ENCODE measurements at regions not wholly inside any gene's neighbourhood (a gene's known extent, or its start where the extent isn't known, plus 50 kb on each side); places are given as distances from the start of the nearest gene placed in this dataset.

DNA sequence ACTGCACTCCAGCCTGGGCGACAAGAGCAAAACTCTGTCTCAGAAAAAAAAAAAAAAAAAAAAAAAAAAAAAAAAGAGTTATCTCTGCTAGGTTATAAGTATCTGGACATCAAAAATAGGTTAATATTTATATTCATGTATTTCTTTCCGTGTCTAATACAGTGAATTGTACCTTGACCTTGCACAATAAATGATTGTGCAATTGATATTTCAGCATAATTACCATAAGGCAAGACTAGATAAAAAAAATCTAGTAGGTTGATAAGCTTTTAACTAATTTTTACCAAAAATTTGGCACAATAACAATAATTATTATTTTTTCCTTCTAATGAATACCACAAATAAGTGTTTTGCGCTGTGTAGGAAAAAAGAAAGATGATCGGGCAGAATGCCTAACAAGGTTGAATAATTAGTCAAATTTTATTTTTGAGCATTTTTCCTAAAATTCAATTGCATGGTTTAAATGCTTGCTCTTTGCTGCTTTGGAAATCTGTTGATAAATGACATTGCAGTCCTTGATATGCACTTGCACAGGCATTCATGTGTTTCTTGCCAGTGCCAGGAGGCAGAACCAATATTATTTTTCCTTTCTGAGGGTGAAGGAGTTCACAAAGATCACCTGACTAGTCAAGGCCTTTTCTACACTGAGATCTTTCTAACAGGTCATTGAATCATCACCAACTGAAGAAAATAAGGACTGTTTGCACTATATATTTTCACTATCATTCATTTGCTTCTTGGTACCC, 127.5 kb downstream of the ARRDC3 start:
- no peak for DNase-seq (ENCODE audit: low read depth in 1 of 2, low spot score in 2 of 2)
- no peak overlapping the region for H2BK120ac ChIP-seq (replicated peaks; ENCODE audit: low read depth, low read length)
- no peaks in the 10 kb centered on the region for H4K20me1 ChIP-seq (replicated peaks in 1 of 2; ENCODE audit: control insufficient read depth in 1 of 2, insufficient read depth in 2 of 2, low read length in 2 of 2)
- no peak overlapping the region for H3K56ac ChIP-seq (replicated peaks; ENCODE audit: insufficient read length, low read depth, low read length)
- no peaks in the 10 kb centered on the region for H3K23me2 ChIP-seq (ENCODE audit: low read depth, low read length)
- H3K23ac ChIP-seq (ENCODE audit: insufficient read length) = no peak overlapping the region
- no peak overlapping the region for H3K4ac ChIP-seq (replicated peaks; ENCODE audit: insufficient read length, low read depth, low read length)
- H3K36me3 ChIP-seq (ENCODE audit: control insufficient read depth in 2 of 4, insufficient read depth in 4 of 4, low read length in 3 of 4) = no peaks in the 10 kb centered on the region
- no peak overlapping the region for H4K91ac ChIP-seq (replicated peaks; ENCODE audit: insufficient read length, low read length)
- no peaks in the 10 kb centered on the region for H3K27me3 ChIP-seq (replicated peaks in 1 of 4; ENCODE audit: control insufficient read depth in 3 of 4, extremely low read depth in 1 of 4, insufficient read depth in 3 of 4, low read length in 3 of 4)
- H3K27ac ChIP-seq (ENCODE audit: low read depth, low read length) = no peak overlapping the region
- no peak overlapping the region for H2BK5ac ChIP-seq (ENCODE audit: low read depth, low read length)
- TF ChIP-seq RNF2 (IDR thresholded peaks at IDR 0.05; ENCODE audit: borderline replicate concordance, low read depth, low read length, missing control alignments, poor library complexity, severe bottlenecking) (no peak), YY1 (IDR thresholded peaks at IDR 0.05; ENCODE audit: low read depth, low read length) (no peak), GTF2F1 (IDR thresholded peaks at IDR 0.05; ENCODE audit: borderline replicate concordance, low read depth, low read length) (no peak)
- TF ChIP-seq, protein P1, sequence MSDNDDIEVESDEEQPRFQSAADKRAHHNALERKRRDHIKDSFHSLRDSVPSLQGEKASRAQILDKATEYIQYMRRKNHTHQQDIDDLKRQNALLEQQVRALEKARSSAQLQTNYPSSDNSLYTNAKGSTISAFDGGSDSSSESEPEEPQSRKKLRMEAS (IDR thresholded peaks at IDR 0.05) = no peak
- H3K14ac ChIP-seq (ENCODE audit: insufficient read length) = no peak overlapping the region
- no peak overlapping the region for H4K5ac ChIP-seq (ENCODE audit: insufficient read length, low read depth, low read length)
- ChIA-PET POLR2A (ENCODE audit: partially characterized antibody) (interaction anchor here (0.6 to 1.5 kb wide), 2 partner anchors 125 to 128 kb away, joined by 3 read pairs; partner anchors contain the start of gene ARRDC3), CTCF (ENCODE audit: partially characterized antibody) (interaction anchor here (0.6 to 1.2 kb wide), 9 partner anchors 11 to 129 kb away, joined by 3 to 4 read pairs (median 3); no protein-coding TSS in a partner anchor)
- no peak overlapping the region for H3K4me3 ChIP-seq (ENCODE audit: extremely low read depth in 1 of 4, insufficient read depth in 2 of 4, low read depth in 3 of 4, low read length in 4 of 4)
- no peak overlapping the region for H3K9ac ChIP-seq (replicated peaks in 1 of 4; ENCODE audit: extremely low read depth in 1 of 4, low read depth in 3 of 4, low read length in 3 of 4)
- H2AK5ac ChIP-seq (ENCODE audit: low read depth, low read length) = no peak overlapping the region
- H3K79me2 ChIP-seq (ENCODE audit: control insufficient read depth in 1 of 2, insufficient read depth in 2 of 2, low read length in 2 of 2) = no peaks in the 10 kb centered on the region
- no peak overlapping the region for H3K18ac ChIP-seq (ENCODE audit: extremely low read depth, low read length)
- H3K9me3 ChIP-seq (ENCODE audit: insufficient read depth in 2 of 2, low read depth in 1 of 2, low read length in 1 of 2) = no peaks in the 10 kb centered on the region
- H3K79me1 ChIP-seq (ENCODE audit: low read depth, low read length) = no peaks in the 10 kb centered on the region
- no peak for FAIRE-seq
- H2BK20ac ChIP-seq (ENCODE audit: low read length) = no peak overlapping the region
- no peak overlapping the region for H3K4me2 ChIP-seq (ENCODE audit: insufficient read depth in 1 of 2, low read depth in 2 of 2, low read length in 2 of 2)
- H2BK12ac ChIP-seq (ENCODE audit: low read depth, low read length) = no peak overlapping the region
- H2AFZ ChIP-seq (ENCODE audit: low read length) = no peak overlapping the region
- H4K8ac ChIP-seq (ENCODE audit: extremely low read depth, insufficient read depth, low read length) = no peak overlapping the region
- no peaks in the 10 kb centered on the region for H3K4me1 ChIP-seq (replicated peaks in 1 of 4; ENCODE audit: control insufficient read depth in 3 of 4, insufficient read depth in 4 of 4, low read length in 3 of 4)
- no peak overlapping the region for H2BK15ac ChIP-seq (ENCODE audit: low read length)
- 95% methylated on average over 3 of the region's 4 CpGs; no CpG with 5 or more reads in 1 of the 2 experiments for WGBS, 2 experiments (ENCODE audit: extremely low coverage in 1 of 2, insufficient coverage in 1 of 2, insufficient read length in 1 of 2, insufficient replicate concordance in 2 of 2, low coverage in 1 of 2, low lambda C conversion rate in 2 of 2, missing lambda C conversion rate in 1 of 2)

Measured in H1 (cell line).